ENCODE measurements at regions not wholly inside any gene's neighbourhood (a gene's known extent, or its start where the extent isn't known, plus 50 kb on each side); places are given as distances from the start of the nearest gene placed in this dataset.

GRCh38 chr5:2136728-2137333, 254.1 kb upstream of the IRX4 start:
- Mint-ChIP-seq H3K4me3 (ENCODE audit: unreplicated experiment) (no peak overlapping the region), H3K4me1 (ENCODE audit: low read depth, unreplicated experiment) (peaks cover 5% of the 10 kb centered on the region), H3K27ac (ENCODE audit: unreplicated experiment) (no peak overlapping the region), H3K36me3 (ENCODE audit: unreplicated experiment) (no peaks in the 10 kb centered on the region), H3K9me3 (ENCODE audit: unreplicated experiment) (peaks cover 10% of the 10 kb centered on the region), H3K27me3 (ENCODE audit: unreplicated experiment) (peaks cover 6% of the 10 kb centered on the region)
- DNase-seq, result no peak
- TF ChIP-seq CTCF (IDR thresholded peaks at IDR 0.05; ENCODE audit: partially characterized antibody, unreplicated experiment), result no peak

DNA sequence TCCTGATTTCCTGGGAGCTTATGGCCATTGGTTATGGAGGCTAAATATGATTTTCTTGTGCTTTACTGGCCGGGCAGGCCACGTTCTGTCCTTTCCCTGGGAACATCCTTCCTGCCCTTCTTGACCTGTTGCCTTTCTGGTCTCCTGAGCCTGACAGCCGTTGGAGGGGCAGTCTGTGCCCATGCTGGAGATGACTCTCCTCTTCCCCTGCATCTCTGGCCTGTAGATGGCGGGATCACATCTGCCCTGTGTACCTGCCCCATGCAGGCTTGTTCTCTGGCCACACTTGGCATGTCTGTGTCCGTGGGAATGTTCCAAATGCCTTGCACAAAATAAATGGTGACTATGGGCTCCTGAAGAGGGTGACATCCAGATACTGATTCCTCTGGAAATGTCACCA, 253.1 kb upstream of the IRX4 start:
- Mint-ChIP-seq H3K27ac (ENCODE audit: unreplicated experiment) (no peak overlapping the region), H3K4me3 (ENCODE audit: unreplicated experiment) (no peak overlapping the region), H3K27me3 (ENCODE audit: unreplicated experiment) (peaks cover 6% of the 10 kb centered on the region), H3K9me3 (ENCODE audit: unreplicated experiment) (peaks cover 13% of the 10 kb centered on the region), H3K4me1 (ENCODE audit: low read depth, unreplicated experiment) (peaks cover 4% of the 10 kb centered on the region), H3K36me3 (ENCODE audit: unreplicated experiment) (no peaks in the 10 kb centered on the region)
- TF ChIP-seq CTCF (IDR thresholded peaks at IDR 0.05; ENCODE audit: partially characterized antibody, unreplicated experiment), result no peak
- DNase-seq, result no peak

DNA sequence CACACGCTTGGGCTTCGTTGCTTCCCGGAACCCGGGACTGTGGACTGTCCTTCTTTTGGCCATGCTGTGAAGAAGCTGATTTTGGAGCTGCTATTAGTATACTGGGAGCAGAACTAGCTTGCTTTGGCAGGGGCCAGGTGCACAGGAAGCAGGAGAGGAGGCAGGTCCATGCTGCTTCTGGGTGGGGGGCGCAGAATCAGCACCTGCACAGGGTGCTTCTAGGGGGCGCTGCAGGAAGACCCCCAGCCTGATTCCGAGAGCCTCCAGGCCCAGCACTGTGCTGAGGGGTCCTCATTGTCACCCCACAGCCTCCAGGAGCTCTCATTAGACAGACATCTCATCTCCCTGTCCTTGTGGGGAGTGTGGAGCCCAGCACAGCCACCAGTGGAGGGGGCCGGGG, 252.6 kb upstream of the IRX4 start:
- Mint-ChIP-seq H3K27me3 (ENCODE audit: unreplicated experiment) (peaks cover 6% of the 10 kb centered on the region), H3K27ac (ENCODE audit: unreplicated experiment) (no peak overlapping the region)
- DNase-seq, result no peak

DNA sequence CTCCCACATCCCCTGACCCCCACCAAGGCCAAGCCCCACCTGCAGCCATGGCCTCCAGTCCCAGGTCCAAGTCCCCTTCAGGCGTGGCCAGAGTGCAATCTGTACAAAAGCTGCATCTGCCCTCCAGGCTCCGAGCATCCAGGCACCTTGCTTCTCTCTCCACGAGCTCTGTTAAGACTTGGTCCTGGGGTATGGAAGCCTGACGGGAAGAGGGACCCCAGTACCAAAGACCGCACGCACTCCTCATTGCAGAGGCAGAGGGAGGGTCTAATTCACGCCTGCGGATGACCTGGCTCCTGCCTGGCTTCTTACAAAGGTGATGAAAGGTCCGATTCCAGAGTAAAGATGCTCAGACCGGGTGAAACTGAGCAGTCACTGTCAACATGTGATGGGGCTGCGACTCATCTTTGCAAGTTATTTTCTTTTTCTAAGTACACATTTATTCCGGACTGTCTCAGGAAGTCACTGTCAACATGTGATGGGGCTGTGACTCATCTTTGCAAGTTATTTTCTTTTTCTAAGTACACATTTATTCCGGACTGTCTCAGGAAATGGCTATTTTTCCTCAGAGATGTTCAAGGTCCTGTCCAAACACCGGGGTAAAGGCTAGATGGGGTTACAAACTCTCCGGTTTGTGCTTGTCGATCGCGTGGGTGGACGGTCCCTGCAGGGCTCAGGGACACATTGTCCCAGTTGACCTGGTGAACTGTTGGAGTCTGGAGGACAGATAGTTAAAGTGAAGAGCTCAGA, 252.0 kb upstream of the IRX4 start:
- Mint-ChIP-seq H3K27ac (ENCODE audit: unreplicated experiment) (no peak overlapping the region), H3K36me3 (ENCODE audit: unreplicated experiment) (no peaks in the 10 kb centered on the region), H3K4me3 (ENCODE audit: unreplicated experiment) (no peak overlapping the region), H3K9me3 (ENCODE audit: unreplicated experiment) (peaks cover 14% of the 10 kb centered on the region), H3K4me1 (ENCODE audit: low read depth, unreplicated experiment) (peaks cover 4% of the 10 kb centered on the region), H3K27me3 (ENCODE audit: unreplicated experiment) (peaks cover 6% of the 10 kb centered on the region)
- TF ChIP-seq CTCF (IDR thresholded peaks at IDR 0.05; ENCODE audit: partially characterized antibody, unreplicated experiment), result no peak
- DNase-seq, result no peak

More for the DNA sequence above, 252.6 kb upstream of the IRX4 start:
- Mint-ChIP-seq H3K36me3 (ENCODE audit: unreplicated experiment) (no peaks in the 10 kb centered on the region), H3K4me1 (ENCODE audit: low read depth, unreplicated experiment) (peaks cover 4% of the 10 kb centered on the region), H3K4me3 (ENCODE audit: unreplicated experiment) (no peak overlapping the region), H3K9me3 (ENCODE audit: unreplicated experiment) (peaks cover 14% of the 10 kb centered on the region)
- TF ChIP-seq CTCF (IDR thresholded peaks at IDR 0.05; ENCODE audit: partially characterized antibody, unreplicated experiment), result no peak

DNA sequence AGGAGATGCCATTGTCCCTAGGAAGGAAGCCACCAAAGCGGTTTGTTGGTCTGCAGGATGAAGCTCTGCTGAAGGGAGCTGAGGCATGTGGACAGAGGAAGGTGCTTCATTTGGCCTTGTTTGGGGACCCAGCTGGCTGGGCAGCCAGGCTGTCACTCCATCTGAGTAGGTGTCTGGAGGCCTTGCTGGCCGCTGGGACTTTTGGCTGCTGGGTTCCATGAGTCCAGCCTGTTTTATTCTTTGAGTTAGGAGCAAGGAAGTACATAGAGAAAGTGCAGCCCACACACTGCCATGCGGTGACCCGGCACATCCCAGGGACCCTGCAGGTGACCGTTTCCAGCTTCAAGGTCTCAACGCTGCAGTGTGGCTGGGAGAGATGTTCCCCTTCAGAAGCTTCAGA, 251.2 kb upstream of the IRX4 start:
- no peak for DNase-seq
- no peaks in the 10 kb centered on the region for H3K36me3 Mint-ChIP-seq (ENCODE audit: unreplicated experiment)
- H3K4me3 Mint-ChIP-seq (ENCODE audit: unreplicated experiment), result no peak overlapping the region
- no peak overlapping the region for H3K27ac Mint-ChIP-seq (ENCODE audit: unreplicated experiment)
- no peak for TF ChIP-seq CTCF (IDR thresholded peaks at IDR 0.05; ENCODE audit: partially characterized antibody, unreplicated experiment)
- H3K9me3 Mint-ChIP-seq (ENCODE audit: unreplicated experiment), result peaks cover 14% of the 10 kb centered on the region
- H3K27me3 Mint-ChIP-seq (ENCODE audit: unreplicated experiment), result peaks cover 6% of the 10 kb centered on the region
- peaks cover 5% of the 10 kb centered on the region for H3K4me1 Mint-ChIP-seq (ENCODE audit: low read depth, unreplicated experiment)

Measured in glutamatergic neuron (in vitro differentiated cells).